ENCODE measurements at regions not wholly inside any gene's neighbourhood (a gene's known extent, or its start where the extent isn't known, plus 50 kb on each side); places are given as distances from the start of the nearest gene placed in this dataset.

- in situ Hi-C loops (cut with MboI) (loop anchor here (25.0 kb wide), 1 partner anchor 853 kb away; no protein-coding TSS in a partner anchor), intact Hi-C loops (cut with micrococcal nuclease) (no loop called here)
- Histone ChIP-seq H3K27me3 (ENCODE audit: control insufficient read depth in 2 of 2, insufficient read depth in 2 of 2, low read length in 2 of 2) (no peaks in the 10 kb centered on the region), H3K4me3 (no peak overlapping the region), H3K4me1 (replicated peaks in 1 of 2; ENCODE audit: control insufficient read depth in 2 of 2, insufficient read depth in 2 of 2, low read length in 2 of 2) (no peaks in the 10 kb centered on the region), H2AFZ (ENCODE audit: low read depth, low read length) (no peak overlapping the region), H3K36me3 (ENCODE audit: control insufficient read depth, insufficient read depth, low read length) (no peaks in the 10 kb centered on the region), H4K20me1 (replicated peaks; ENCODE audit: control insufficient read depth, insufficient read depth, low read length) (no peaks in the 10 kb centered on the region), H3K9me1 (ENCODE audit: control insufficient read depth, insufficient read depth, low read length) (no peaks in the 10 kb centered on the region), H3K9me3 (replicated peaks; ENCODE audit: control insufficient read depth, insufficient read depth, low read depth, low read length) (no peaks in the 10 kb centered on the region), H3K79me2 (ENCODE audit: control insufficient read depth, insufficient read depth, low read length) (no peaks in the 10 kb centered on the region), H3K9ac (ENCODE audit: insufficient read depth in 1 of 2, low read depth in 2 of 2, low read length in 2 of 2) (no peak overlapping the region), H3K4me2 (ENCODE audit: insufficient read depth, low read length) (no peak overlapping the region), H3K27ac (ENCODE audit: extremely low read depth, low read depth, low read length) (no peak overlapping the region)
- no peak for DNase-seq (ENCODE audit: extremely low read depth in 1 of 4, low spot score in 3 of 4)
- CTCF ChIA-PET (ENCODE audit: low intra/inter-chr PET ratio): no interaction called here
- POLR2A ChIA-PET: no interaction called here
- FAIRE-seq: no peak
- no TSS peak for BruUV-seq (replicated peaks)
- ATAC-seq: no peak
- TF ChIP-seq ZNF780A (CRISPR knock-in tag; IDR thresholded peaks at IDR 0.05): no peak
- TF ChIP-seq NR4A1 (CRISPR knock-in tag; IDR thresholded peaks at IDR 0.05): no peak
- TF ChIP-seq NR4A1 (tag; IDR thresholded peaks at IDR 0.05): no peak
- TF ChIP-seq IRF2 (CRISPR knock-in tag; IDR thresholded peaks at IDR 0.05): no peak
- no peak for TF ChIP-seq ZBTB7A (IDR thresholded peaks at IDR 0.05; ENCODE audit: borderline replicate concordance, control insufficient read depth, low read depth, low read length)
- no peak for TF ChIP-seq ZNF354B (CRISPR knock-in tag; IDR thresholded peaks at IDR 0.05)
- TF ChIP-seq NR3C1 (CRISPR knock-in tag; IDR thresholded peaks at IDR 0.05): no peak
- no peak for TF ChIP-seq MXI1 (IDR thresholded peaks at IDR 0.05; ENCODE audit: low read depth, low read length)
- no peak for TF ChIP-seq MED1 (CRISPR knock-in tag; IDR thresholded peaks at IDR 0.05; ENCODE audit: borderline replicate concordance)
- TF ChIP-seq PTRF (tag; IDR thresholded peaks at IDR 0.05): no peak
- no peak for TF ChIP-seq FOXJ3 (CRISPR knock-in tag; IDR thresholded peaks at IDR 0.05)
- no peak for TF ChIP-seq ESRRB (CRISPR knock-in tag; IDR thresholded peaks at IDR 0.05; ENCODE audit: borderline replicate concordance)
- TF ChIP-seq MAZ (CRISPR knock-in tag; conservative IDR thresholded peaks at IDR 0.05 in 1 of 2, IDR thresholded peaks at IDR 0.05 in 1 of 2): no peak
- no peak for TF ChIP-seq ILF3 (IDR thresholded peaks at IDR 0.05; ENCODE audit: borderline replicate concordance)
- no peak for TF ChIP-seq ZNF184 (CRISPR knock-in tag; IDR thresholded peaks at IDR 0.05)
- TF ChIP-seq ID3 (CRISPR knock-in tag; IDR thresholded peaks at IDR 0.05): no peak
- no peak for TF ChIP-seq ID3 (tag; IDR thresholded peaks at IDR 0.05)
- TF ChIP-seq SIN3A (IDR thresholded peaks at IDR 0.05; ENCODE audit: borderline replicate concordance in 2 of 2, control insufficient read depth in 1 of 2, low read depth in 2 of 2, low read length in 2 of 2): no peak
- TF ChIP-seq EP400 (IDR thresholded peaks at IDR 0.05): no peak
- TF ChIP-seq THAP12 (CRISPR knock-in tag; IDR thresholded peaks at IDR 0.05): no peak
- 0% methylated on average over 2 of the region's 2 CpGs for WGBS (ENCODE audit: insufficient coverage, low coverage, missing lambda C conversion rate)
Observed at GRCh38 chr4:150009533-150009932, 68.7 kb upstream of the DCLK2 start.

Data from K562 (cell line).